LNCaP clone FGC (cell line): ENCODE measurements at regions not wholly inside any gene's neighbourhood (a gene's known extent, or its start where the extent isn't known, plus 50 kb on each side); places are given as distances from the start of the nearest gene placed in this dataset.

Experiments
- DNase-seq: peaks from one replicate; pipeline ENCODE4 v3.0.0-alpha.2; 2011; ENCODE audit warnings: low read depth
- H3K4me3 ChIP-seq: 2 replicates; pipeline ENCODE4 v1.5.1; 2011; ENCODE audit warnings: mild to moderate bottlenecking, low read depth, low read length, control low read depth
- TF ChIP-seq, protein P1 (sequence below): IDR thresholded peaks from 2 replicates; pipeline ENCODE4 v1.5.1; 2012; ENCODE audit warnings: mild to moderate bottlenecking; ENCODE audit not compliant: control insufficient read depth, insufficient read depth; ENCODE audit errors: extremely low read depth

DNA sequence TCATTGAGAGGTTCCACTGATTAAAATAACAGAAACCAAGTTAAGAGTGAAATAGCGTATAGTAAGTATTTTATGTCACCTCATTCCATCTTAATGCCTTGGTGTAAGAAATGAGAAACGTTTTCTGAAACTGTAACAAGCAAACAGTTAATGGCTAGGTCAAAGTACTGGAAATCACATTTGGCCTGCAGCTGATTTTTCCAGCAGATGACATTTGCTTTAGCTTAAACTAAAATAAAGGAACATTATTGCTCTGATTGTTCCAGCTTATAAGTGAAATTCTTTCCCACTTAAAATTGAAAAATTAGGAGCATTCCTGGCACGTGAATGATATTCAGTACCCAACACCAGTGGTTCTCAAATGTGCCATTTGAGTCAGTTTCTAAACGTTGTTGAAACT, 213.6 kb upstream of the DPP6 start:
- no peak for DNase-seq
- TF ChIP-seq, protein P1, sequence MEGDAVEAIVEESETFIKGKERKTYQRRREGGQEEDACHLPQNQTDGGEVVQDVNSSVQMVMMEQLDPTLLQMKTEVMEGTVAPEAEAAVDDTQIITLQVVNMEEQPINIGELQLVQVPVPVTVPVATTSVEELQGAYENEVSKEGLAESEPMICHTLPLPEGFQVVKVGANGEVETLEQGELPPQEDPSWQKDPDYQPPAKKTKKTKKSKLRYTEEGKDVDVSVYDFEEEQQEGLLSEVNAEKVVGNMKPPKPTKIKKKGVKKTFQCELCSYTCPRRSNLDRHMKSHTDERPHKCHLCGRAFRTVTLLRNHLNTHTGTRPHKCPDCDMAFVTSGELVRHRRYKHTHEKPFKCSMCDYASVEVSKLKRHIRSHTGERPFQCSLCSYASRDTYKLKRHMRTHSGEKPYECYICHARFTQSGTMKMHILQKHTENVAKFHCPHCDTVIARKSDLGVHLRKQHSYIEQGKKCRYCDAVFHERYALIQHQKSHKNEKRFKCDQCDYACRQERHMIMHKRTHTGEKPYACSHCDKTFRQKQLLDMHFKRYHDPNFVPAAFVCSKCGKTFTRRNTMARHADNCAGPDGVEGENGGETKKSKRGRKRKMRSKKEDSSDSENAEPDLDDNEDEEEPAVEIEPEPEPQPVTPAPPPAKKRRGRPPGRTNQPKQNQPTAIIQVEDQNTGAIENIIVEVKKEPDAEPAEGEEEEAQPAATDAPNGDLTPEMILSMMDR, result no peak
- no peak overlapping the region for H3K4me3 ChIP-seq

DNA sequence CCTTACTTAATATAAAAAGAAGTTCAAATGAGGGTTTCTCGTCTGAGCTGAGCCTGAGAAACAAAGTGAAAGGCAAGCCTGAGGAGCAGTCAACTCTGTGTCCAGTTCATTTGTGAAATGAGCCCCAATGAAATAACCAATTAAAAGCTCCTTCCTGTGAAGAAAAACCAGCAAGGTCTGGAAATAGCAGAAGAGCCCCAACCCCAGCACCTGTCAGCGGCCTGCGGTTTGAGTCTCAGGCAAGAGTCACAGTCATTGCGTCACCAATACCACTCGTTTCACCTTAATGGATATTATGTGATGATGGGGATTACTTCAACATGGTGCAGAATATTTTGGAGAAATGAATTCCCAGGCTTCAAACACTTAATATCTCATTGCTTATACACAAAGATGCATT, 211.3 kb upstream of the DPP6 start:
- no peak for DNase-seq
- H3K4me3 ChIP-seq, result no peak overlapping the region
- TF ChIP-seq, protein P1, result no peak

DNA sequence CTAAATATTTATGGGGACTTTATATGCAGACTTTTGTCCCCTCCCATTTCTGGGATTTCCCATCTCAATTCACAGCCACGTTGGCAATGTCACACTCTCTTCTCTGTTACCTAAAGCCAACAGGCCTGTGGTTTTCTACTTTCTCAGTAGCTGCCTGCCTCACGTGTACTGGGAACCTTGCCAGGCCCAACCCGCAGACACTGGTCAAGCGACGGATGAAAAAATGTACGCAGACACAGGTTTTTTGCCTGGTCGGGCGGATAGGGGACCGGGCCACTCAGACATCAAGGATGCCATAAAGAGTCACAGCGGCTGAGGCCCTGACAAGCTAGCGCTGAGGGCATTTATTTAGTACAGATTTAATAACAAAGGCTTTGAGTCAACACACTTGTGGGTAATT, 204.4 kb upstream of the DPP6 start:
- H3K4me3 ChIP-seq, result no peak overlapping the region
- no peak for DNase-seq
- TF ChIP-seq, protein P1, result no peak

DNA sequence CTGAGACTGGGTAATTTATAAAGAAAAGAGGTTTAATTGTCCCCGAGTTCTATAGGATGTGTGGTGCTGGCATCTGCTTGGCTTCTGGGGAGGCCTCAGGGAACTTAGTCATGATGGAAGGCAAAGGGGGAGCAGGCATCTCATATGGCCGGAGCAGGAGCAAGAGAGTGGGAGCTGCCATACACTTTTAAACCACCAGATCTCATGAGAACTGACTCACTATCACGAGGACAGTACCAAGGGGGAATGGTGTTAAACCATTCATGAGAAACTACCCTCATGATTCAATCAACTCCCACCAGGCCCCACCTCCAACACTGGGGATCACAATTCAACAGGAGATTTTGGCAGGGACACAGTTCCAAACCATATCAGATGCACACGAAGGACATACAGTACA, 199.9 kb upstream of the DPP6 start:
- no peak overlapping the region for H3K4me3 ChIP-seq
- TF ChIP-seq, protein P1, result no peak
- no peak for DNase-seq

DNA sequence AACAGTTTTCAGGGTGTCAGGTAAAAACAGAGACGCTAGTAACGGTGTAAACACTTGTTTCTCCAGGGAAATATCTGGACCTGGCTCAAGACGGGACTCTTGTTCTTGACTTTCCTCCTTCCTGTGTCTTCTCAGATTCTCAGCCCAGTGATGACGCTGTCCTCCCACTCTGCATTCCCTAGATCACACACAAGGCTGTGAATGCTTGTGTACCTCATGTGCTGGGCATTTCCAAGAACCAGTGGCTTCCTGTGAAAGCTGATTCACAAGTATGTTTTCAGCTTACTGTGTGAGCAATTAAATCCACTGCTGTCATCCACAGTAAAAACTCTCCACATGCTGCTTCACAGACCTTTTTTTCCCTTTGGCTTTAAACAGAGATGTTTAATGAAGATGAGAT, 193.8 kb upstream of the DPP6 start:
- TF ChIP-seq, protein P1, result no peak
- no peak overlapping the region for H3K4me3 ChIP-seq
- DNase-seq, result no peak

DNA sequence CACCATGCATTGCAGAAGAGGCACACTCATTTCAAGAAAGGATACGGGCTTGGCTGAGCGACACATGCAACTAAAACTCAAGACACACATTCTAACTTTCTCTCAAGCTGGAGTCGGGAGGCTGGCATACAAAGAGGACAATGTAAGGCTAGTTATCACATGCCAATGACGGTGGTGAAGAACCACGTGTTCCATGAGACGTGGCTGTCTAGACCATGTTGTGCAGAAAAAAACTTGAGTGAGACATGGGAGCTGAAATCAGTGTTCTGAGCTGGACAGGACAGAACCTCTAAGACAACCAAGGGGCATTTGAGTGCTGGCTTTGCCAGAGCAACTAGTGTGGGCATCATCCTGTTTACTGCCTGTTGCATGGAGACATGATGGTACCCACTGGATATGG, 193.0 kb upstream of the DPP6 start:
- TF ChIP-seq, protein P1, result no peak
- H3K4me3 ChIP-seq, result no peak overlapping the region
- DNase-seq, result no peak

DNA sequence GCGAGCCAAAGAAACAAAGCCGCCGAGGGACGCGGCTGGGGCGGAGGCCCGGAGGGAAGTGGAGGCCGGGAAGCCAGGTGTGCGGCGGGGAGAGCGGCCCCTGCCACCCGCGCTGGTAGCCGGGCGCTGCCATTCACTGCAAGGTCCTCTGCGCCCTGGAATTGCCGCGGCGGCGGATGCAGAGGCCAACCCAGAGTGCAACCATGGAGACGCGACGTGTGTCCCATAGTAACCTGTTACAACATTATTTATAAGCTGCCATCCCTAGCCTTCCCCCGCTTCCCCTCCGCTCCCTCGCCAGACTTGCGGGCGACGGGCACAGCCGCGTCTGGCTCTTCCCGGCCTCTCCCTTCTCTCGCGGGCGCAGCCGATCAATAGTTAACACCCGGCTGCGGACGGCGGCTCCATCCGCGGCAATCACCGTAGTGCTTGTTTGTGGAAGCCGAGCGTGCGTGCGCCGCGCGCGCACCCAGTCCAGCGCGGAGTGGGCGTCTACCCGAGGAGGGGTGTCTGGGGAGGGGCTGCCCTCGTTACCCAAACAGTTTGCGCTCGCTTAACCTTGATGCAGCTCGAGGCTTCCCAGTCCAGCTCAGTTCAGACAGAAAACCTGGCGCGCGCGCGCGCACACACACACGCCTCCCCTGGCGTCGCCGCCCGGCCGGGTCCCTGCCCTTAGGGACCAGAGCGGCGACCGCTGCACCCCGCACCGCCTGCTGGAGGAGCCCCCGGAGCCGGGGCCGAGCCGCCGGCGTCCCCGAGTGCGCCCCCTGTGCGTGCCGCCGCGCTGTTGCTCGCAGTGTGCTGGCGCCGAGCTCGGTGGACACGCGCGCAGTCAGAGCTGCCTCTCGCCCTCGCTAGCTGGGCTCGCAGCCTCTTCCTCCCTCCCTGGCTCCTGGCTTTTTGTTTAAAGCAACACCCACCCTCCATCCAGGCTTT, 165.4 kb upstream of the DPP6 start:
- H3K4me3 ChIP-seq, result no peak overlapping the region
- DNase-seq, result no peak
- TF ChIP-seq, protein P1, result no peak
